ENCODE measurements at regions not wholly inside any gene's neighbourhood (a gene's known extent, or its start where the extent isn't known, plus 50 kb on each side); places are given as distances from the start of the nearest gene placed in this dataset.

DNA sequence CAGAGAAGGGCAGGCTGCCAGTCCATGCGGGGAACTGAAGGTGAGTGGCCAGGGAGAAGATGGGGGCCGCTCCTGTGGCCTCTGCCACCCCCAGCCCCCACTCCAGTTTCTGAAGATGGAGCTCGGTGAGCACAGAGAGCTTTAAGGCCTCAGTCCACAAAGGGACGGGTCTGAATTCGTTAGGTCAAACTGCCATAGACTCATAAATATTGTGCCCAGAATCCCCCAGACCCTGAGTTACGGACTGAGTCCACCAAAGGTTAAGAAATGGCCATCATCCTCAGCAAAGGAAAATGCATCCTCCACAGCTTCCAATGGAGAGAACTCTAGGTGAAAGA lies 344.2 kb downstream of the BUD13 start:
- TF ChIP-seq CTCF (conservative IDR thresholded peaks at IDR 0.05 in 1 of 2, IDR thresholded peaks at IDR 0.05 in 1 of 2; ENCODE audit: low read depth in 1 of 2, low read length in 2 of 2) (no peak), EZH2 (IDR thresholded peaks at IDR 0.05; ENCODE audit: low read length, missing control alignments) (no peak)
